Left ventricle myocardium inferior (tissue), 1 donor: ENCODE measurements at regions not wholly inside any gene's neighbourhood (a gene's known extent, or its start where the extent isn't known, plus 50 kb on each side); places are given as distances from the start of the nearest gene placed in this dataset.

Experiments used
- DNase-seq: peaks from one replicate; pipeline ENCODE4 v3.0.0-alpha.2; 2020
- H3K27ac ChIP-seq: fragments of 200-600 bp; replicated peaks from 2 replicates; pipeline ENCODE4 v1.8.0; 2021
- H3K27me3 ChIP-seq: fragments of 200-600 bp; 2 replicates; pipeline ENCODE4 v1.8.0; 2021; ENCODE audit warnings: low read depth
- H3K36me3 ChIP-seq: fragments of 200-600 bp; 2 replicates; pipeline ENCODE4 v1.8.0; 2021
- H3K4me1 ChIP-seq: fragments of 200-600 bp; 2 replicates; pipeline ENCODE4 v1.8.0; 2021
- H3K4me3 ChIP-seq: fragments of 200-600 bp; 2 replicates; pipeline ENCODE4 v1.8.0; 2021; ENCODE audit warnings: mild to moderate bottlenecking, moderate library complexity
- H3K9me3 ChIP-seq: fragments of 200-600 bp; replicated peaks from 2 replicates; pipeline ENCODE4 v1.8.0; 2021
- CTCF ChIP-seq: fragments of 200-600 bp; IDR thresholded peaks from 2 replicates; pipeline ENCODE4 v1.8.0; 2021; ENCODE audit warnings: antibody characterized with exemption, mild to moderate bottlenecking, borderline replicate concordance
- intact Hi-C: fragments of 100-400 bp; cut with micrococcal nuclease; formaldehyde crosslinking; loops from one replicate; pipeline ENCODE4 v1.11.0; 2022
- donor health status: DM: no; HTN: yes; CAD: no; lungs with severe emphysema.

DNA sequence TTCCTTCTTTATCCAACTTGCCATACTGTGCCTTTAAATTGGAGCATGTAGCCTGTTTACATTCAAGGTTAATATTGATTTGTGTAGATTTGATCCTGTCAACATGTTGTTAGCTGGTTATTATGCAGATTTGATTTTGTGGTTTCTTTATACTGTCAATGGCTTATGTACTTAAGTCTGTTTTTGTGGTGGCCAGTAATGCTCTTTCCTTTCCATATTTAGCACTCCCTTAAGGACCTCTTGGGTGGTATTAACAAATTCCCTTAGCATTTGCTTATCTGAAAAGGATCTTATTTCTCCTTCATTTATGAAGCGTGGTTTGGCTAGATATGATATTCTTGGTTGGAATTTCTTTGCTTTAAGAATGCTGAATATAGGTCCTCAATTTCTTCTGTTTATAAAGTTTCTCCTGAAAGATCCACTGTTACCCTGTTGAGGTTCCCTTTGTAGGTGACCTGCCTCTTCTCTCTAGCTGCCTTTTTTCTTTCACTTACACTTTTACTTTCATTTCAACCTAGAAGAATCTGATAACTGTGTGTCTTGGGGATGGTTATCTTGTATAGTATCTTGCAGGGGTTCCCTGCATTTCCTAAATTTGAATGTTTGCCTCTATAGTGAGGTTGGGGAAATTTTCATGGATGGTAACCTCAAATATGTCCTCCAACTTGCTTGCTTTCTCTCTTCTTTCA, 86.9 kb upstream of the NEGR1 start:
- TF ChIP-seq CTCF = no peak
- Histone ChIP-seq H3K27ac (no peak overlapping the region), H3K4me1 (no peaks in the 10 kb centered on the region), H3K9me3 (no peaks in the 10 kb centered on the region), H3K36me3 (no peaks in the 10 kb centered on the region), H3K27me3 (no peaks in the 10 kb centered on the region), H3K4me3 (no peak overlapping the region)
- intact Hi-C loops = no loop called here
- DNase-seq = no peak

DNA sequence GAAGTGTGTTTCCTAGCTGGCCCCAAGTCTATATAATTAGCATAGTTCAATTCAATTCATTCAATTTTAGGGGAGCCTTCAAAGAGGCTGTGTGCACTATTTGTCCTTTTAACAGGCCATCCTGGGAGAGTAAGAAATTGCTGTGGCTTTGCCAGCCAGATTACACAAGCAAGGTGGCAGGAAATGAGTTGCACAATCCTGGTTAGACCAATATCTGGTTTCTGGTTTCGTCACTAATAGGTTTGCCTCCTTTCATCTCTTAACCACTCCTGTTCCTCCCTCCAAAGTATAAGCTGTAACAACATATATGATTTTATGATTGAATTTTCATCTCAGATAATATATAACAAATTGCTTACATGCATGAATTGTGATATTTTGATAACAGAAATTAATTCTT, 84.1 kb upstream of the NEGR1 start:
- intact Hi-C loops = no loop called here
- Histone ChIP-seq H3K9me3 (no peaks in the 10 kb centered on the region), H3K27ac (no peak overlapping the region), H3K27me3 (no peaks in the 10 kb centered on the region), H3K36me3 (no peaks in the 10 kb centered on the region), H3K4me3 (no peak overlapping the region), H3K4me1 (no peaks in the 10 kb centered on the region)
- DNase-seq = no peak
- TF ChIP-seq CTCF = no peak

DNA sequence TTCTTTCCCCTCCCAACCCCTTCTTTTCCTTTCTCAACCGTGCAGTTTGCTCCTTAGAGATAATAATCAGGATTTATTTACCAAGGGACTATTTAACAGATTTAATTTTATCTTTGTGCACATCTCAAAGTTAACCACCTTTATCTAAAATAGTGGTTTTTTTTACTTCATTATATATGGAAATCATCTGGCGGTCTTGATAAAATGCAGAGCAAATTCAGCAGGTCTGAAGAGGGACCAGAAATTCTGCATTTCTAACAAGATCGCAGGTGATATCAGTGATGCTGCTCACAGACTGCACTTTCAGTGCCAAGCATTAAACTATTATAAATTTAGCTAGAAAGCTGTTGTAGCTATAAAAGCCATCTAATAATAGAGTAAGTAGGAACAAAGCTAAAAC, 83.4 kb upstream of the NEGR1 start:
- intact Hi-C loops = no loop called here

DNA sequence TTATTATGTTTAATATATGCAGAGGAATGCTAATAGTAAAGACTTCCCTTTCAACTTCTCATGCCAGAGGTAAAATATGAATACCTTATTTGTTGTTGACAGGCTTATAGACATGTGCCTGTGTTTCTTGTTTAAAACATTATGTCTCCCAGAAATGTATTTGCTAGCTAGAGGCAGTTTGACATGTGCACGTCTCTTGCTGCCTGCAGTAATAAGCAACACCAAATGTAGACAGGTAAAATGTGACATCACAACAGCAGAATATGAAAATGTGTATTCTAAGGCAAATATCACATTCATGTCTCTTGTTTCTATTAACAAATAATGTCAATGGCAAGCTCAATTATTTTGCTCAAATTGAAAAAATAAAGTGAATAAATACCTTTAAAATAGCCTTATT, 80.2 kb upstream of the NEGR1 start:
- DNase-seq = no peak
- no peak overlapping the region for H3K4me3 ChIP-seq
- TF ChIP-seq CTCF = no peak
- no peaks in the 10 kb centered on the region for H3K4me1 ChIP-seq
- H3K9me3 ChIP-seq = no peaks in the 10 kb centered on the region
- intact Hi-C loops = no loop called here
- H3K36me3 ChIP-seq = no peaks in the 10 kb centered on the region
- H3K27me3 ChIP-seq = no peaks in the 10 kb centered on the region
- H3K27ac ChIP-seq = no peak overlapping the region

More for the DNA sequence above, 83.4 kb upstream of the NEGR1 start:
- Histone ChIP-seq H3K4me1 (no peaks in the 10 kb centered on the region), H3K27me3 (no peaks in the 10 kb centered on the region), H3K4me3 (no peak overlapping the region), H3K36me3 (no peaks in the 10 kb centered on the region), H3K9me3 (no peaks in the 10 kb centered on the region), H3K27ac (no peak overlapping the region)
- TF ChIP-seq CTCF = no peak
- DNase-seq = no peak

GRCh38 chr1:72357411-72357810, 75.1 kb upstream of the NEGR1 start:
- intact Hi-C loops = no loop called here
- no peaks in the 10 kb centered on the region for H3K27me3 ChIP-seq
- no peaks in the 10 kb centered on the region for H3K36me3 ChIP-seq
- TF ChIP-seq CTCF = no peak
- H3K27ac ChIP-seq = no peak overlapping the region
- DNase-seq = no peak
- H3K4me3 ChIP-seq = no peak overlapping the region
- no peaks in the 10 kb centered on the region for H3K9me3 ChIP-seq
- H3K4me1 ChIP-seq = no peaks in the 10 kb centered on the region
